AG09319 (cell line): ENCODE measurements at regions not wholly inside any gene's neighbourhood (a gene's known extent, or its start where the extent isn't known, plus 50 kb on each side); places are given as distances from the start of the nearest gene placed in this dataset.
"Not testable (repeated sequence)": the region's sequence is repeated elsewhere in the genome, so short reads cannot be mapped to it uniquely, and the experiment has no call there.

Experiments
- DNase-seq: peaks from one replicate; pipeline ENCODE4 v3.0.0-alpha.2; 2010; ENCODE audit warnings: low read depth; ENCODE audit errors: extremely low read depth
- TF ChIP-seq, protein P1 (sequence below): IDR thresholded peaks from 2 replicates; pipeline ENCODE4 v1.5.1; 2011; ENCODE audit warnings: low read depth, mild to moderate bottlenecking, inconsistent platforms, low read length, moderate library complexity

- DNase-seq = no peak
- TF ChIP-seq, protein P1, sequence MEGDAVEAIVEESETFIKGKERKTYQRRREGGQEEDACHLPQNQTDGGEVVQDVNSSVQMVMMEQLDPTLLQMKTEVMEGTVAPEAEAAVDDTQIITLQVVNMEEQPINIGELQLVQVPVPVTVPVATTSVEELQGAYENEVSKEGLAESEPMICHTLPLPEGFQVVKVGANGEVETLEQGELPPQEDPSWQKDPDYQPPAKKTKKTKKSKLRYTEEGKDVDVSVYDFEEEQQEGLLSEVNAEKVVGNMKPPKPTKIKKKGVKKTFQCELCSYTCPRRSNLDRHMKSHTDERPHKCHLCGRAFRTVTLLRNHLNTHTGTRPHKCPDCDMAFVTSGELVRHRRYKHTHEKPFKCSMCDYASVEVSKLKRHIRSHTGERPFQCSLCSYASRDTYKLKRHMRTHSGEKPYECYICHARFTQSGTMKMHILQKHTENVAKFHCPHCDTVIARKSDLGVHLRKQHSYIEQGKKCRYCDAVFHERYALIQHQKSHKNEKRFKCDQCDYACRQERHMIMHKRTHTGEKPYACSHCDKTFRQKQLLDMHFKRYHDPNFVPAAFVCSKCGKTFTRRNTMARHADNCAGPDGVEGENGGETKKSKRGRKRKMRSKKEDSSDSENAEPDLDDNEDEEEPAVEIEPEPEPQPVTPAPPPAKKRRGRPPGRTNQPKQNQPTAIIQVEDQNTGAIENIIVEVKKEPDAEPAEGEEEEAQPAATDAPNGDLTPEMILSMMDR = no peak
These were observed 204.0 kb upstream of the WSB1 start for GRCh38 chr17:27089929-27090247.

- DNase-seq = not testable (repeated sequence)
These were observed 203.4 kb upstream of the WSB1 start for GRCh38 chr17:27090450-27091042.

GRCh38 chr17:27091043-27091497, 202.8 kb upstream of the WSB1 start:
- TF ChIP-seq, protein P1 = no peak
- no peak for DNase-seq

GRCh38 chr17:27094179-27094578, 199.7 kb upstream of the WSB1 start:
- not testable (repeated sequence) for DNase-seq

DNA sequence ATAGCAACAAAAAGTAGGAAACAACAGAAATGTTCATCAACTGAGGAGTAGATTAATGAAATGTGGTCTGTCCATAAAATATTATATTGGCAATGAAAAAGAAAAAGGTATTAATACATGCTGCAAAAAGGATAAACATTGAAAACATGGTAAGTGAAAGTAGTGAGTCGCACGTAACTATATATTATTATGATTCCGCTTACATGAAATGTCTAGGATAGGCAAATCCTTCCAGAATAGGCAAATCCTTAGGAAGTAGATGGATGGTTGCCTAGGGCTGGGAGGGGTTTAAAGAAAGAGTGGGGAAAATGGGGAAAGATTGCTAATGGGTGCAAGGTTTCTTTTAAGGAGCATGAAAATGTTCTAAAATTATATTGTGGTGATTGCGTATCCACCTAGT, 198.1 kb upstream of the WSB1 start:
- DNase-seq = not testable (repeated sequence)

DNA sequence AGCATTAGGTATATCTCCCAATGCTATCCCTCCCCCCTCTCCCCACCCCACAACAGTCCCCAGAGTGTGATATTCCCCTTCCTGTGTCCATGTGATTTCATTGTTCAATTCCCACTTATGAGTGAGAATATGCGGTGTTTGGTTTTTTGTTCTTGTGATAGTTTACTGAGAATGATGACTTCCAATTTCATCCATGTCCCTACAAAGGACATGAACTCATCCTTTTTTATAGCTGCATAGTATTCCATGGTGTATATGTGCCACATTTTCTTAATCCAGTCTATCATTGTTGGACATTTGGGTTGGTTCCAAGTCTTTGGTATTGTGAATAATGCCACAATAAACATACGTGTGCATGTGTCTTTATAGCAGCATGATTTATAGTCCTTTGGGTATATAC, 194.6 kb upstream of the WSB1 start:
- DNase-seq = not testable (repeated sequence)

DNA sequence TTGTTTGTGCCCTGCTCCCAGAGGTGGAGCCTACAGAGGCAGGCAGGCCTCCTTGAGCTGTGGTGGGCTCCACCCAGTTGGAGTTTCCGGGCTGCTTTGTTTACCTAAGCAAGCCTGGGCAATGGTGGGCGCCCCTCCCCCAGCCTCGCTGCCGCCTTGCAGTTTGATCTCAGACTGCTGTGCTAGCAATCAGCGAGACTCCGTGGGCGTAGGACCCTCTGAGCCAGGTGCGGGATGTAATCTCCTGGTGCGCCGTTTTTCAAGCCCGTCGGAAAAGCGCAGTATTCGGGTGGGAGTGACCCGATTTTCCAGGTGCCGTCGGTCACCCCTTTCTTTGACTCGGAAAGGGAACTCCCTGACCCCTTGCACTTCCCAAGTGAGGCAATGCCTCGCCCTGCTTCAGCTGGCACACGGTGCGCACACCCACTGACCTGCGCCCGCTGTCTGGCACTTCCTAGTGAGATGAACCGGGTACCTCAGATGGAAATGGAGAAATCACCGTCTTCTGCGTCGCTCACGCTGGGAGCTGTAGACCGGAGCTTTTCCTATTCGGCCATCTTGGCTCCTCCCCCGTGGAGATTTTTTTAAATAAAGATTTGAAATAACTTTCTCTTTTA, 189.2 kb upstream of the WSB1 start:
- DNase-seq = not testable (repeated sequence)

DNA sequence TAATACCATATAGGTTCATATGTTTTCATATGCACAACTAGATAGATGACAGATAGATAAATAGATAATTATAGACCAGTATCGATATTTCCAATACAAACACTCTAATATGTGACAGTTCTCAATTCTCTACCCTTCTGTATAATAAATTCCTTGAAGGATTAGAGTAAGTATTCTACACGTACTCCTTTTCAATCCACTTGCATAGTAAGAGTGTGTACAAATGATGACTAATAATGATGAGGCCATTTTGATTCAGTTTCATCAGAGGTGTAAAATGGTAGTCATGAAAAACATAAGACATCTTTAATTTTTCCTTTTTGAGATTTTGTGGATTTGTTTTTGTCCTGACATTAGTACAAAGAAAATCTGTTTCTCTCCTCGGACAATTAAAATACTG, 188.3 kb upstream of the WSB1 start:
- TF ChIP-seq, protein P1 = no peak
- DNase-seq = no peak

- no peak for DNase-seq
- TF ChIP-seq, protein P1 = no peak
These were observed 187.4 kb upstream of the WSB1 start for GRCh38 chr17:27106347-27106981.

GRCh38 chr17:27106982-27107360, 186.9 kb upstream of the WSB1 start:
- DNase-seq = no peak
- TF ChIP-seq, protein P1 = no peak

DNA sequence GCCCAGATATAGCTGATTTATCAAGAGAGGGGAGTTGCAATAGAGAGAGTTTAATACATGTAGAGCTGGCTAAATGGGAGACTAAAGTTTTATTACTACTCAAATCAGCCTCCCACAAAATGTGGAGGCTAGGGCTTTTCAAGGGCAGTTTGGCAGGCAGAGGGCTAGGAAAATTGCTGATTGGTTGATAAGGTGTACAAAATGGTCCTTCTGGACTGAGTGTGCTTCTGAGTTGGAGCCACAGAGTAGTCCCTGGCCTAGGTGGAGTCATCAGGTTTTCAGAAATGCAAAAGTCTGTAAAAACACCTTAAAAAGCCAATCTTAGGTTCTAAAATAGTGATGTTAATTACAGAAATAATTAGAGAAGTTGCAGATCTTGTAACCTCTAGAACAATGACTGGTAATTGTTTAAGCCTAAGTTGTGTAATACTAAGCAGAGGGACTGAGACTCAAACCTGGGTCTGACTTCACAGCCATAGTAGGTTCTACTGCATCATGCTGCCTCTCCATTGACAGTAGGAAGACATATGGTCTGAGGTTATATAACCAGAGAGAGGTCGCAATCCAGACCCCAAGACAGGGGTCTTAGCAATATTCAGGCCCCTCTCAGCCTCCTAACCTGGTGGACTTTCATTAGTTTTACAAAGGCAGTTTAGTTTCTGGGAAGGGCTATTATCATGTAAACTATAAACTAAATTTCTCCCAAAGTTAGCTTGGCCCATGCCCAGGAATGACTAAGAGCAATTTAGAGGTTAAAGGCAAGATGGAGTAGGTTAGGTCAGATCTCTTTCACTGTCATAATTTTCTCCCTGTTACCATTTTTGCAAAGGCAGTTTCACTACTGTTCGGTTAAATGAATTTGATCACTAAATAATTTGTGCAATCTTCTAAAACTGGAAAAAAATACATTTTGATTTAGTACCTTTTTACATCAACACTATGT, 186.3 kb upstream of the WSB1 start:
- not testable (repeated sequence) for DNase-seq
